NCI-H146 treated with DMSO at 0.1 percent for 48 hours (cell line): ENCODE measurements at regions not wholly inside any gene's neighbourhood (a gene's known extent, or its start where the extent isn't known, plus 50 kb on each side); places are given as distances from the start of the nearest gene placed in this dataset.

Experiments
- DNase-seq: peaks from one replicate; lab custom pipeline; 2025; ENCODE audit not compliant: unreplicated experiment; lab: John Stamatoyannopoulos, UW

GRCh38 chr13:61039302-61039701 lies 376.3 kb downstream of the PCDH20 start:
- DNase-seq, result no peak

GRCh38 chr13:61036715-61037114 lies 378.9 kb downstream of the PCDH20 start:
- DNase-seq, result no peak

GRCh38 chr13:61030445-61030844 lies 385.2 kb downstream of the PCDH20 start:
- DNase-seq, result no peak

- DNase-seq, result no peak
Observed at GRCh38 chr13:61029064-61029463, 386.6 kb downstream of the PCDH20 start.

DNA sequence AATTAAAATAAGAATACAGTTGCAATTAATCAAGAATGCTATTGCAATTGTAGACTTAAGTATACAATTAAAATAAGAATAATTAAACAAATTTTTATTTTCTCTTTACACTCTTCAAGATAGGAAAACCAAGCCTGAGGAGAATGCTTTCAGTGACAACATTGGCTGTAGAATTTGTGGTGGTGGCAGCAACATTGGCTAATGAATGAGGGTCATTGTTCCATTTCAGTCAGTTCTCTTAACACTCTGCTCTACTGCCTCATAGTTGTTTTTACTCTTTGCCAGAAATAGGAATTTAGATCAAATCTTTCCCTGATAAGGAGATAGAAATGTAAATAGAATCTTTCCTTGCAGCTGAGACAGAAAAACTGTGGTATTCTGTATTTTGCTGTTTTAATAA lies 391.6 kb downstream of the PCDH20 start:
- DNase-seq, result no peak

- no peak for DNase-seq
Observed at GRCh38 chr13:61021838-61022237, 393.8 kb downstream of the PCDH20 start.

DNA sequence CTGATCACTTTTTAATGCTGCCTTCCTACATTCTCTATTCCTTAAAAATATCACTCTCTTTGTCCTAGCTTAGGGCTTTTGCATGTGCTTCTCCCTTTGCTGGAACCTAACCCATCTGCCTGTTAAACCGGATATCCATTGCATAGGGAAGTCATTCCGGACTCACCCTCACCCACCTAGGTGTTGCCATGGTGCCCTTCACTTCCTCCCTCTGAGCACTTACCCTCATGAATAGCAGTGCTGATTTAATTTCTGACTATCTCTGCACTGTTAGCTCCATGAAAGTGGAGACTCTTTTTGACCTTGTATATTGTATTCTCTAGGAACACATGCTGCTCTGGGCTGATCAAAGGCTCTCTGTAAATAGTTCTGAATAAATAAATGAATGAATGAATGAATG lies 401.9 kb downstream of the PCDH20 start:
- no peak for DNase-seq

- DNase-seq, result no peak
Observed at GRCh38 chr13:61010358-61010757, 405.3 kb downstream of the PCDH20 start.

GRCh38 chr13:61002686-61003085 lies 413.0 kb downstream of the PCDH20 start:
- DNase-seq, result no peak

DNA sequence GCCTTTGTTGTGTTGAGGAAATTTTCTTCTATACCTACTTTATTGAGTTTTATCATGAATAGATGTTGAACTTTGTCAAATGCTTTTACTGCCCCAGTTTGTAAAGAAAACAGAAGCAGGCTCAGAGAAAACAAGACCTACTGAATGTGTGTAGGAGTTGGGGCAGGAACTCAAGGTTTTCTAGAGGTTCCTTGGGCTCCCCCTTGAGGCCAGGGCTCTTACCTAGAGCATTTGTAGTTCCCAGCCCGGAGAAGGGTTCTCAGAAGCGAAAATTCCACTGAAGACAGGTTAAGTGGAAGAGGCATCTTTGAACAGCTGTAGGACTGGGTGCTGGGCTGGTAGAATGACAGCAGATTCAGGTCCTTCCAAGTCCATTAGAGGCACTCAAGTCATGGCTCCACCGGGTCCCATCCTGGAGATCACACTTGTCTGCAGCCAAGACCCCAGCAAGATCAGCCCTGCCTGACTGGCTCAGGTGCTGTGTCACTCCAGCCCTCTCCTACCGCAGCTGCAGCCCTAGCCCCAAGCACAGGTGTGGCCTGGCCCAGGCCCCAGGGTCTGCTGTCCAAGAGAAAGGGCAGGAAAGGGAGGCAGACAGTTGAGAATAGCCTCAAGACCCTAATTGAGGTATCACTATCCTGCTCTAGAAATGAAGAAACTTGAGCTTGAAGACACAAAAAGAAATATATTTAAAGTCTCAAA lies 425.5 kb downstream of the PCDH20 start:
- DNase-seq, result no peak

- no peak for DNase-seq
Observed at GRCh38 chr13:60986301-60986700, 429.3 kb downstream of the PCDH20 start.

- no peak for DNase-seq
Observed at GRCh38 chr13:60981407-60981806, 434.2 kb downstream of the PCDH20 start.

GRCh38 chr13:60976367-60976766 lies 439.3 kb downstream of the PCDH20 start:
- DNase-seq, result no peak

DNA sequence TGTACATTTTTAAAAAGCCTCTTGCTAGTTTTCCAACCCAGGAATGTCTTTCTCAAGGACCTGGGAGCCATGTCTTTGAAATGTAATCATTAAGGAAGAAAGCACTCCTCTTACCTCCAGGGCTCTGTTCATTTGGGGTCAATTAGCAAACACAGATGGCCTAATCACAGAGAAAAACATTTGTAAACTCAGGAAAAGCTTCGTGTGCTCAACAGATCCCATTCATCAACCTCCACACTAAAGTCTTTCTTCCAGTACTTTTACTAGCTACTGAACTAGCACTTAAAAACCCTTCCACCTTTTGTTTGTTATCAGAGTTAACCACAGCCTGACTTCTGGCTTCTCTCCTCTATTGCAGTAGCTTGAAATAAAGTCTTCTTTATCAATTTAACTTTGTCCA lies 441.4 kb downstream of the PCDH20 start:
- DNase-seq, result no peak

DNA sequence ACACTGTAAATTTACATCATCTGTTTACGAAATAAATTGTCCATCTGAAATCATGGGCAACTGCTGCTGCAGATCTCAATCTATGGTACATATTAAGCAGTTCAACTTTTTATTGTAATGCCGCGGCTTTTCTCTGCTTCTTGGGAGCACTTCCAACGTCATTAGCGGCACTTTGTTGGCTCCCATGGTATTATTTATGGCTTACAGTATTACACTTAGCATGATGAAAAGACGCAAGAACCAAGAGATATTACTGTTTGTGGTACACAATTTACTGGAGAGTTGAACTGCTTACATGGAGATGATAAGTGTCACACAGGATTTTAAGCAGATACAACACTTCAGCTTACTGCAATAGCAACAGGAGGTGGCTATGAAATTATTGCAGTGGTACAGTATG lies 442.1 kb downstream of the PCDH20 start:
- DNase-seq, result no peak

GRCh38 chr13:60970736-60971135 lies 444.9 kb downstream of the PCDH20 start:
- no peak for DNase-seq

- no peak for DNase-seq
Observed at GRCh38 chr13:60969656-60970055, 446.0 kb downstream of the PCDH20 start.

DNA sequence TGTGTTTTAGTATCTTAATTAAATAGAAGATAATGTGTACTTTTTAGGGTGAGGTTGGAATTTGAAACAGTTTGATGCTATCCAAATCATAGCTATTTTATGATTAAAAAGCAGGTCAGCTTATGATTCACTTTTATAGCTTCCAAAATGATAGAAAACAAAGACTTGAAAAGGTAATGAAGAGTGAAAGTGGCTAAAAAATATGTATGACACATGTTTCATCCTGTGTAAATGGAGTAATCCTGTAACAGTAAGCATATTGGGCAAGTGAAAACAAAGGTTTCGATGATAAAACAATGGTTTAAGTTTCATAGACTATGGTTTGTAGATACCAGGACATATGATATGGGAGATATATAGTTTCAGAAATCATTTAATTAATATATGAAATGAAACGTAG lies 456.2 kb downstream of the PCDH20 start:
- no peak for DNase-seq

- DNase-seq, result no peak
Observed at GRCh38 chr13:60957816-60958215, 457.8 kb downstream of the PCDH20 start.

DNA sequence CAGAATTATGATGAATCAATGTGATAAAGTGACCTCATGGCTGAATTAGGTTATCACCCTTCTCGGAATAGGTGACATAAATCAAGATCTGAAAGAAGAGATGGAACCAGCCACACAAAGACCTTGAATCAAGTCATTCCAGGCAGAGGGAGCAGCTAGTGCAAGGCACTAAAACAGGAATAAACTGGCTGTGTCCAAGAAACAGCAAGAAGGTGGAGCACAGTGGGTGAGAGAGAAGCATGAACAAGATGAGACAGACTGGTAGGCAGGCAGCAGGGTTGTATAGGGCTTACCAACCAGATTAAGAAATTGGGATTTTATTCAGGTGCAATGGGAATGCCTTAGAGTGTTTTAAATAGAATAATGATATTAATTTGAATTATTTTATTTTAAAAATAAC lies 470.3 kb downstream of the PCDH20 start:
- DNase-seq, result no peak

DNA sequence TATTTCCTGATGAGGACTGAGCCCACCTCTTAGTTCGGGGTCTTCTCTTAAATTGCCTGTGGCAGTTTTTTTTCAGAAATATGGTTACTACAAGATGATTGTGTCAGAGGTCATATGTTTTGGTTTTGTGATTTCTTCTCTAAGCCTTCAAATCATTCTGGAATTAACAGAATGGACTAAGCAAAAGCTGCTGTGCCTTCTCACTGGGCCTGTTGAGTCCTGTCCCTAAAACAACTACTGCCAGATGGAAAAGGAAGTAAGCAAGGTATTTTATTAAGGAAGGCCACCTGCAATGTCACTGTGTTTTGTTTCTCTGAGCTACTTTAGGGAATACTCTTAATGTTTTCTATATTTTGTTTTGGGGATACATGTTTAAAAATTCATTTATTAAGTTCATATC lies 470.8 kb downstream of the PCDH20 start:
- DNase-seq, result no peak

GRCh38 chr13:60944016-60944415 lies 471.6 kb downstream of the PCDH20 start:
- no peak for DNase-seq

- DNase-seq, result no peak
Observed at GRCh38 chr13:60936281-60936680, 479.4 kb downstream of the PCDH20 start.
